ENCODE measurements at regions not wholly inside any gene's neighbourhood (a gene's known extent, or its start where the extent isn't known, plus 50 kb on each side); places are given as distances from the start of the nearest gene placed in this dataset.

DNA sequence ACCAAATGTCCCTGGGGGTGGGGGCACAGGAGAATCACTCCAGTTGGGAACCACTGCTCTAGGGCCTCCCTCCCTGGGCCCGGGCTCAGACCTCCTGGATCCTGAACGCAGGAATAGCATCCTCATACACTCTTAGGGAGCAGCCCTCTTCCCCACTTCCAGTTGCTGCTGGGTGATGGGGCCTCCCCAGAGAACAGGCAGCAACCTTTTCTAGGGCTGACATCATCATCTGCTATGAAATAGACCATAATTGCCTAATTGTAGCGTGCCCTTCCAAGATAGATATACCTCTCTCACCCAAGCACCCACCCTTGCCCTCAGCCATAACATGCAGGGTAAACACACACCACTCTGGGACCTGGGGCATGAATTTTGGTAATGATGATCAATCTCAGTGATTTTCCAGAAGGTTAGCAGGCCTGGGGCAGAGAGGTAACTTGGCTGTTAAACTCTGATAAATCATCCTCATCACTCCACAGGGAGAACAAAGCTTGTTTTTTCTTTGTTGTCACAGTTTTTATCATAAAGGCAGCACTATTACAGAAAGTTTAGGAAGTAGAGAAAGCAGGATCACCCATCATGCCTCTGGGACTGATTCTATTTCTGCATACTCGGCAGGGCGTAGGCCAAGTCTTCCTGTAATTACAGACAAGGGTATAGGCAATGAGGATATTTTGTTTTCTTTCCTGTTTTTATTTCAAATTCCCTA lies 88.3 kb upstream of the PRDM11 start:
- intact Hi-C loops (cut with DNase I) = no loop called here
- no peak for DNase-seq
- no peak overlapping the region for H3K9ac ChIP-seq (ENCODE audit: low read depth in 2 of 2, low read length in 2 of 2)
- no peaks in the 10 kb centered on the region for H3K4me1 ChIP-seq
- no peak overlapping the region for H3K4me3 ChIP-seq
- H3K27ac ChIP-seq = no peak overlapping the region
- TF ChIP-seq, protein P1, sequence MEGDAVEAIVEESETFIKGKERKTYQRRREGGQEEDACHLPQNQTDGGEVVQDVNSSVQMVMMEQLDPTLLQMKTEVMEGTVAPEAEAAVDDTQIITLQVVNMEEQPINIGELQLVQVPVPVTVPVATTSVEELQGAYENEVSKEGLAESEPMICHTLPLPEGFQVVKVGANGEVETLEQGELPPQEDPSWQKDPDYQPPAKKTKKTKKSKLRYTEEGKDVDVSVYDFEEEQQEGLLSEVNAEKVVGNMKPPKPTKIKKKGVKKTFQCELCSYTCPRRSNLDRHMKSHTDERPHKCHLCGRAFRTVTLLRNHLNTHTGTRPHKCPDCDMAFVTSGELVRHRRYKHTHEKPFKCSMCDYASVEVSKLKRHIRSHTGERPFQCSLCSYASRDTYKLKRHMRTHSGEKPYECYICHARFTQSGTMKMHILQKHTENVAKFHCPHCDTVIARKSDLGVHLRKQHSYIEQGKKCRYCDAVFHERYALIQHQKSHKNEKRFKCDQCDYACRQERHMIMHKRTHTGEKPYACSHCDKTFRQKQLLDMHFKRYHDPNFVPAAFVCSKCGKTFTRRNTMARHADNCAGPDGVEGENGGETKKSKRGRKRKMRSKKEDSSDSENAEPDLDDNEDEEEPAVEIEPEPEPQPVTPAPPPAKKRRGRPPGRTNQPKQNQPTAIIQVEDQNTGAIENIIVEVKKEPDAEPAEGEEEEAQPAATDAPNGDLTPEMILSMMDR (IDR thresholded peaks at IDR 0.05) = no peak
- H3K9me3 ChIP-seq = no peaks in the 10 kb centered on the region
- H3K36me3 ChIP-seq = no peaks in the 10 kb centered on the region
- H3K27me3 ChIP-seq = no peaks in the 10 kb centered on the region

DNA sequence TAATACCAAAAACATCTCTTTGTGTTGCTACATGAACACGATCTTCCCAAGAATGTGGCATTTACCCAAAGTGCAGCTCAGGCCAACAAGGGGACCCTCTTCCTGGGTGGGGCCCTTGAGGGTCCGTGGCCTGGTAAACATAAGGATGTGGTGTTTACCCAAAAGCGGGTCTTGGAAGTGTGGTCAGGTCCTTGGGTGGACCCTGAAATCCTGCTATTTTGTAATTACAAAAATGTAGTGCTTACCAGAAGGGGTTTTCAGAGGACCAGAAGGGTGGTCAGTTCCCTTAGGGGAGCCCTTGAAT lies 87.8 kb upstream of the PRDM11 start:
- no peak overlapping the region for H3K4me3 ChIP-seq
- no peaks in the 10 kb centered on the region for H3K36me3 ChIP-seq
- no peak overlapping the region for H3K9ac ChIP-seq (ENCODE audit: low read depth in 2 of 2, low read length in 2 of 2)
- no peaks in the 10 kb centered on the region for H3K9me3 ChIP-seq
- DNase-seq = no peak
- TF ChIP-seq, protein P1 (IDR thresholded peaks at IDR 0.05) = no peak
- H3K4me1 ChIP-seq = no peaks in the 10 kb centered on the region
- intact Hi-C loops (cut with DNase I) = no loop called here
- H3K27ac ChIP-seq = no peak overlapping the region
- no peaks in the 10 kb centered on the region for H3K27me3 ChIP-seq

DNA sequence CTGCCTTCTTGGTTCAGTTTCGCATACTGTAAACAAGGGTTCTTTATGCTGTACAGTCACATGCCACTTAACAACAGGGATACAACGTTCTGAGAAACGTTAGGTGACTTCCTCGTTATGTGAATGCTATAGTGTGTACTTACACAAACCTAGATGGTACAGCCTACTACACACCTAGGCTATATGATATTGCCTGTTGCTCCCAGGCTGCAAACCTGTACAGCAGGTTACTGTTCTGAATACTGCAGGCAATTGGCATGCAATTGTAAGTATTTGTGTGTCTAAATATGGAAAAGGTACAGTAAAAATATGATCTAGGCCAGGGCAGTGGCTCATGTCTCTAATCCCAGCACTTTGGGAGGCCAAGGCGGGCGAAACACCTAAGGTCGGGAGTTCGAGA lies 85.7 kb upstream of the PRDM11 start:
- no peak overlapping the region for H3K9ac ChIP-seq (ENCODE audit: low read depth in 2 of 2, low read length in 2 of 2)
- H3K4me1 ChIP-seq = no peaks in the 10 kb centered on the region
- no peaks in the 10 kb centered on the region for H3K27me3 ChIP-seq
- no peak overlapping the region for H3K27ac ChIP-seq
- TF ChIP-seq, protein P1 (IDR thresholded peaks at IDR 0.05) = no peak
- H3K9me3 ChIP-seq = no peaks in the 10 kb centered on the region
- intact Hi-C loops (cut with DNase I) = no loop called here
- DNase-seq = no peak
- H3K36me3 ChIP-seq = no peaks in the 10 kb centered on the region
- H3K4me3 ChIP-seq = no peak overlapping the region

DNA sequence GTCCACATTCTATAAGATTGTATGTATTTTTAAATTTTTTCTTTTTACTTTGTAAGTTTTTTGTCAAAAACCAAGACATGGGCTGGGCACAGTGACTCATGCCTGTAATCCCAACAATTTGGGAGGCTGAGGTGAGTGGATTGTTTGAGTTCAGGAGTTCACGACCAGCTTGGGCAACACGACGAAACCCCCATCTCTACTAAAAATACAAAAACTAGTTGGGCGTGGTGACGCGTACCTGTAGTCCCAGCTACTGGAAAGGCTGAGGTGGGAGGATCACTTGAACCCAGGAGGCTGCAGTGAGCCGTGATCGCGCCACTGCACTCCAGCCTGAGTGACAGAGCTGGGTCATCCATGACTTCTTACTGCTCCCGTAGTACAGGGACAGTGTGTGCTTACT lies 84.8 kb upstream of the PRDM11 start:
- Histone ChIP-seq H3K36me3 (no peaks in the 10 kb centered on the region), H3K9ac (ENCODE audit: low read depth in 2 of 2, low read length in 2 of 2) (no peak overlapping the region), H3K27ac (no peak overlapping the region), H3K9me3 (no peaks in the 10 kb centered on the region), H3K27me3 (no peaks in the 10 kb centered on the region), H3K4me3 (no peak overlapping the region), H3K4me1 (no peaks in the 10 kb centered on the region)
- no peak for DNase-seq
- intact Hi-C loops (cut with DNase I) = no loop called here
- TF ChIP-seq, protein P1 (IDR thresholded peaks at IDR 0.05) = no peak

DNA sequence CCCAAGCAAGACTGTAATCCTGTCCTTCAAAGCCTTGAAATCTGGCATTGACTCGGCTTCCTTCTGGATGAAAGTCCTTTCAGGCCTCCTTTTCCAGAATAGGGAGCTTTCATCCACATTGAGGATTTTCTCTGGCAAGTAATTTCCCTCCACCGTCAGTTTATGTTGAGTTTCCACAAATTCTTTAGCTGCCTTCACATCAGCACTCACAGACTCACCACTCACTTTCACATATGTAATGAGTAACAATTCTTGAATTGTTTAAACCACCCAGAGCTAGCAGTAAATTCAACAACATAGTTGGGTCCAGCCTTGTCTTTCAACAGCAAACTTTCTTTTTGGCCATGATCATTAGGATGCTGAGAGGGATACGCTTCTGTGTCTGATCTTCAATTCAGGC lies 84.3 kb upstream of the PRDM11 start:
- Histone ChIP-seq H3K27me3 (no peaks in the 10 kb centered on the region), H3K9me3 (no peaks in the 10 kb centered on the region), H3K9ac (ENCODE audit: low read depth in 2 of 2, low read length in 2 of 2) (no peak overlapping the region), H3K4me3 (no peak overlapping the region), H3K27ac (no peak overlapping the region), H3K4me1 (no peaks in the 10 kb centered on the region), H3K36me3 (no peaks in the 10 kb centered on the region)
- TF ChIP-seq, protein P1 (IDR thresholded peaks at IDR 0.05) = no peak
- no peak for DNase-seq
- intact Hi-C loops (cut with DNase I) = no loop called here
